Cerebellar cortex (tissue), 1 donor: ENCODE measurements at regions not wholly inside any gene's neighbourhood (a gene's known extent, or its start where the extent isn't known, plus 50 kb on each side); places are given as distances from the start of the nearest gene placed in this dataset.

Experiments
- DNase-seq: peaks from one replicate; pipeline ENCODE4 v3.0.0-alpha.2; 2015; ENCODE audit warnings: low spot score

DNA sequence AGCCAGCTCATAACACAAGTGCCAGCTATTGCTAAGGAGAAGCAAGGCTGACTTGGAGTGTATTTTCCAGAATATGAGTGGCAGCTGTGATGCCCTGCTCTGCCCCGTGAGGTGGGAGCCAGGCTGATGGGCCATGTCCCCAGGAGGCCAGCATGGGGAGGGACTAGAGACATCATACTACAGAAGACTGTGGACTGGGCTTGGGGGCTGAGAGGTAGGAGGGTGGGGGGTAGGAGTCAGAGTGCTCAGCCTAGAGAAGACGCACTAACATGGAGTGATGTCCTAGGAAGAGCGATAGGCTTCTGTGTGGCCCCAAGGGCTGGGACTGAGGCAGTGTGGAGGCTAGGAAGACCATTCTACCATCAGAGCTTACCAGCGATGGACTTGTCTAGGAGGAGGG is 143.7 kb downstream of the WSCD1 start:
- DNase-seq: no peak

DNA sequence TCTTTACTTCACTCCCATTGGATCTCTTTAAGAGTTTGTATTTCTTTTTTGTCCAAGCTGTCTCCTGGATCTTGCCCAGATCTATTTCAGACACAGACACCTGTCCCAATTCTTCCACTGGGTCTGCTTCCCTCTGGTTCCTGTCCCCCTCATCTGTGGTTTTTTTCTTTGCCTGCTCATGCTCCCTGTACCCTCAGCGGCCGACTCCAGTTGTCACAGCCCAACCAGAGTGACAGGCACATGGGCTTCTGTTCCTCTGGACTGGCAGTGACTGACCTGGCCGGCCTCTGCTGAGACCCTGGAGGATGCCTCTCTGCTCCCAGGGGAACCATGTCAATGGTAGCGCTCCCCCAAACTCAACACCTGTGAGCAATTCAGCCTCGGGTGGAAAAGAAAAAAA is 142.6 kb downstream of the WSCD1 start:
- DNase-seq: peak; percentile 3

DNA sequence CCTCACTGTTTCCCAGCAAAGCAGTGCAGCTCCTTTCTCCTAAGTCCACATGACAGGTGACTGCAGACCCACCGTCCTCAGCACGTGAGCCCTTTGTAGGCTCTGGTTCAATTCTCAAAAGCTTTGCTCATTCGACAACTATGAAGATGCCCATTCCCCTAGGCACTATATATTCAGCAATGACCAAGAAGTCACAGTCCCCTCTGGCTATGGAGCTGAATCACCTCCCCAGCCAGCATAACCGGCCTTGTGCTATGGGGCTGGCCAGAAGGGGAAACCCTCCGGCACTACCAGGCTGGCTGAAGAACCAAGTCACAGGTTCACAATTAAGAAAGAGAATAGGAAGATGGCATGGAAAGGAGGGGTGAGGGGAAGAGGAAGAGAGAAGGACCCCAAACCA is 139.7 kb downstream of the WSCD1 start:
- DNase-seq: no peak

DNA sequence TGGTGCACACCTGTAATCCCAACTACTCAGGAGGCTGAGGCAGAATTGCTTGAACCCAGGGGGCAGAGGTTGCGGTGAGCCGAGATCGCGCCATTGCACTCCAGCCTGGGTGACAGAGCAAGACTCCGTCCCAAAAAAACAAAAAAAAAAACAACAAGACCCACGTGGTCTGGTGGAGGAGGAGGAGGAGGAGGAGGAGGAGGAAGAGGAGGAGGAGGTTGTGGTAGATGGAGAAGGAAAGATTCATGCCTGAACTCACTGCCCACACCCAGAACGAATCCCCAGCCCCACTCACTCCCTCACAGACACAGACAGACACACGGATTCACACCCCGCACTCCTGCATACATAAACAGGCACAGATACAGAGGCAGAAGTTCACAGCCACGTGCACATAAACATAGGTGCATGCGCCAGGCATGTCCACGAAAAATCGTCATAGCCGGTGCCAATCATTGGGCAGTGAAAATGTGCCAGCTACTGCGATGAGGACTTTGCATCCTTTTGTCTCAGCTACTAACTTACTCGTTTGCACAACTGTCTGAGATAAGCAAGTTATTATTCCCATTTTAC is 138.5 kb downstream of the WSCD1 start:
- DNase-seq: no peak

DNA sequence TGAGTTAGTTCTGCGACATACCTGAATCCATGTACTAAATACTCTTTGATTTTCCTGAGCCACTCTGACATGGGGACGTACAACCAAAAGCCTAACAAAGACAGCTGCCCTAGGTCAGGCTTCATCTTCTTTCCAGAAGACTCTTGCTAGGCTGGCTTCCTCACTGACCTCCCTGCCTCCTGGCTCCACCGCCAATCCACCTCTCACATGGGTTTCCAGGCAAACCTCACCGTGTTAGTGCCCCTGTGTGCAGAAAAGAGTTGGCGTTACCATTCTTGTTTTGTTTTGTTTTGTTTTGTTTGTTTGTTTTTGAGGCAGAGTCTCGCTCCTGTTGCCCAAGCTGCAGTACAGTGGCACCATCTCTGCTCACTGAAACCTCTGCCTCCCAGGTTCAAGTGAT is 135.3 kb downstream of the WSCD1 start:
- no peak for DNase-seq

DNA sequence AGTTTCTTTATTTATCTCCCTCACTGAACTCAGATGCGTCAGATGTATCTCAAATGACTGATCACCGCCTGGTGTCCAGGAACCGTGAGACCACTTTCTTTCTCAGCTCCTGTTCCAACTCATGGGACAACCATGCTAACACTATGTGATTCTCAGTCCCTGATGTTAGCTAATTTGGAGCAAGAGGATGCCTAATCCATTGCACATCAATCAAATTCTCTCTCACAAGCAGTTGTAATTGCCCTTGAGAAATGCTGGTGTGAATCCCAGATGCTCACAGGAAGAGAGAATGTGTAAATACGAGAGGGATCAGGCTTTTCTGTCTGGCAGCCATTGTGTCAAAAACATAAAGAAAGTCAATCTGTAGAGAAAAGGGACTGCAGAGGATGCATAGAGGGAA is 134.9 kb downstream of the WSCD1 start:
- DNase-seq: no peak

DNA sequence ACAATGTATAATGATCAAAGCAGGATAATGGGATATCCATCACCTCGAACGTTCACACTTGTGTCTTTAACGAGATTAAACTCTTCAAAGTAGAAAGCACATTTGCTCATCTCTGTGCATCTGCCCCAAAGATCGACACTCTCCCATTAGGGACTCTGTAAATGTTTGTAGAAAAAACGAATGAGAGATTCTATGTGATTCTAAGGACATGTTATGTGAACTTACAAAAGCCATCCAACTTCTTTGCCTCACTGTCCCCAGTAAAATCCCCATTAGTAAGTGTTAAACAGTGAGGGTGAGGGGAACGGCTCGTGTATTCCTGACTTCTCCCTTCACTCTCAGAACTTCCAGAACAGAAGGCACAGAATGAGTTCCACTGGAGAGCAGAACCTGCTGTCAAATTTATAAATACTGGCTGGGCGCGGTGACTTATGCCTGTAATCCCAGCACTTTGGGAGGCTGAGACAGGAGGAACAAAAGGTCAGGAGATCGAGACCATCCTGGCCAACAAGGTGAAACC is 134.1 kb downstream of the WSCD1 start:
- DNase-seq: no peak

DNA sequence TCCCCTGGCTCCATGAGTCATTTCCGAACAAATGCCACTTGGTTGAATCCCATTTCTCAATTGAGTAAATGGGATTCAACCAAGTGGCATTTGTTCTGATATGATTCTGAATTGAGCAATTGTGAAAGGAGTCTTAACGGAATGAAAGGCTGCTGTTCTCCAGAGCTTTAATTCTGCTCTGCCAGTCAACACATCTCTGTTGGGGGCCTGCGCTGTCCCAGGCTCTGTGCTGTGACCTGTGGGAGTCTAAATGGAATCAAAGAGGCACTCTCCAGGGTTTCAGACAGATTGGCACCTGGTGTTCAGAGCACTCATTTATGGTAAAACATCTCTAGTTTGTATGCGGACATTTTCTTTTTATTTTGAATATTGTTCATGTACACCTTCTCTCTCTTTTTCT is 126.2 kb downstream of the WSCD1 start:
- no peak for DNase-seq

DNA sequence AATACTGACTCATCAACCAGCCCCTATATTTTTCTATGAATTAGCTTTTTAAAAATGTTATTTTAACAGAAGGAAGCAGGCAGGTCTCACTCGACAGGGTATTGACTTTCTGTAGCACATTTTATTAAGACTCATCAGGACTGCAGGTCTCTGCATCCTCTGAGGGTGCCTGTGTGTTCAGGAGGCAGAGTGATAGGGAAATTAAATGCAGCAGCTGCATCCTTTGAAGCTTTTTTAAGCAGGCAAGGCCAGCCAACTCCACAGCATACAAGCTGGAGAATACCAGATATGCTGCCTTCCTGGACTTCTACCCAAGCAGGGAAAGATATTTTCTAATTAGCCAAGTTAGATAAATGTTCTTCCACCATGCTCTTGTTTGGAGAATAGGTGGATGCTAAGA is 124.9 kb downstream of the WSCD1 start:
- no peak for DNase-seq

DNA sequence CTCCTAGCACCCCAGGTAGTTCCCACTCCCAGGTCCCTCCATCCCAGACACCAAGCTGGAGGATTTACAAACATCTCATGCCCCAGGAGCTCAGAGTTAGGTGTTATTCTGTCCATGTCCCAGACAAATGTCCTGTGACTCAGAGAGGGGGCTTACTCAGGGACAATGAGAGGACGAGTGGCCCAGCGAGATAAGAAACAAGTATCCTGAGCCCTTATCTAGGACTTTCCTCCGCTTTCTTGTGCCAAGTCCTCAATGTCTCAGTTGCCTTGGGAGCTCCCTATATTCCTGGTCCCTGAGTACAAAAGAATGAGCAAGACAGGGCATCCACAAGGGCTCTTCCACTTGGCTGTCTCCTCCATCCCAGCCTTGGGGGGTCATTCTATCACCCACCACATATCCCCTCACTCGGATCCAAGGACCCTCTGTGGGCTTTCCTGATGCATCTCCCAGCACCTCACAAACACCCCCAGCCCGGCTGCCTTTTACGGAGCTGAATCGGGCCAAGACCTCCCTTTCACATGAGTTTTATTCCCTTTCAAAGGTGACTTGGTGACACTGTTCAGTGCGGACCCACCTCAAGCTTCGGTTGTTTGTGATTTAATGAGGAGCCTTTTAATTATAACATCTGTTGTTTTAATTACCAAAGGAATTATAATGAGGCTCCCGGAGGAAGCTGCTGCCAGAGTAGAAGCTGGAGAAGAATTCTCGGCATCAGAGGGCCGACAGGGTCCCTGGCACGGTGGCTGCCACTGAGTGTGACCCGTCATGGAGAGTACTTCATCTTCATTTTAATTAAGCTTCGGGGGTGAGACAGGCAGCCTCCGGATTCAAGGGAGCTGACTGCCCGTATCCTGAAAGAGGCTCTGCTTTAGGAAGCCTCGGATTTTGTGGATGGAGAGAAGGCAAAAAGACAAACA is 121.5 kb downstream of the WSCD1 start:
- DNase-seq: no peak

DNA sequence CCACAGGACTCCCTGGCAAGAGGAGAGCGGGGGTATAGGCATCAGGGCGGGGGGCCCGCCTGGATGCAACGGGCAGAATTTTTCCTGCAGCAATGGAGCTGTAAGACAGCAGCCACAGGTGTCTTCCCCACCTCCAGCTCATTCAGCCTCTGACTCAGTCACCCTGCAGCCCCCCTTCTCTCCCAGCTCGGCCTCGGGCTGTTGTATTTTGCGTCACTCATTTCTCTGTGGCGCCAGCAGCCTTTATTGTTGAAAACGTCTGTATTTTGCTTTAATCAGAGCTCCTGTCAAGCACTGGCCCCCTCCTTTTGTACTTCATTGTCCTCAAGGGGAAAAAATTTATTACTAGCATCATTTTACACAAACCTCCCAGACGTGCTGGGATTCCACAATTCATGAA is 117.7 kb downstream of the WSCD1 start:
- DNase-seq: no peak

DNA sequence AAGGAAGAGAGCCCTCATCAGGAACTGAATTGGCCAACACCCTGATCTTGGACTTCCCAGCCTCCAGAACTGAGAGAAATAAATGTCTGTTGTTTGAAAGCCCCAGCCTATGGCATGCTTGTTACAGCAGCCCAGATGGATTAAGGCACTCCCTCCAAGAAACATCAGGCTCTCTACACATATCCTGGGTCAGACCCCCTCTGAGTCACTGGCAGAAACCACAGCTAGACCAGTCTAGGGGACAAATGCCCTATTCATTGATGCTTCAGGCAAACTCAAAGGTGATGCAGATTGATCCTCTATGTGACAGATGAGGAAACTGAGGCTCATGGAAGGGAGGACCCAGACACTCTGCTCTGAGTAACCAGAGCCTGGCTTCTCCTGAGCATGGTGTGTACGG is 116.8 kb downstream of the WSCD1 start:
- DNase-seq: no peak

DNA sequence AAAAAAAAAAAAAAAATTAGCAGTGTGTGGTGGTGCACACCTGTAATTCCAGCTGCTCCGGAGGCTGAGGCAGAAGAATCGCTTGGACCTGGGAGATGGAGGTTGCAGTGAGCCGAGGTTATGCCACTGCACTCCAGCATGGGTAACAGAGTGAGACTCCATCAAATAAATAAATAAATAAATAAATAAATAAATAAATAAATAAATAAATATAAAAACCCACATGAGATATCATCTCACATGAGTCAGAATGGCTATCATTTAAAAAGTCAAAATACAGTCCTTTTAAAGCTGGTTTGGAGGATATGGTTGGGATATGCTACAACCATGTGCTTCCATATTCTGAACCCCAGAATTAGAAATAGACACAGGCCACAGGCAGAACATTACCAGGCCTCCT is 114.3 kb downstream of the WSCD1 start:
- no peak for DNase-seq

DNA sequence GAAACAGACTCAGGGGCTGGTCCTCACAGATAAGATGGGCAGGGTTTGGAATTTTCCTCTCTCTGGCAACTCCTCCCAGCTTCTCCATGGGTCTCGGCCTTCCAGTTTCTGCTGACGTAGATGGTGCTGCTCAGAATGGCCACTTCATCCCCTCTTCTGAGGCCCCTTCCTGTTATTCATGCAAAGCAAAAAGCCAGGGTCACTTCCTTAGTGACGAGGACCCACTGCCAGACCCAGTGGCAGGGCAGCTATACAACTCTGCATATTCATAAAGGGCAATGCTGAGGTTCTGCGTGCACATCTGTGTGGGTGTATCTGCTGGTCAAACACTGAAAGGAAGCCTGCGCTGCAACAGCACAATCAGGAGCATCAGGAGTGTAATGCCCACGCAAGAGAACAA is 108.8 kb downstream of the WSCD1 start:
- DNase-seq: no peak

DNA sequence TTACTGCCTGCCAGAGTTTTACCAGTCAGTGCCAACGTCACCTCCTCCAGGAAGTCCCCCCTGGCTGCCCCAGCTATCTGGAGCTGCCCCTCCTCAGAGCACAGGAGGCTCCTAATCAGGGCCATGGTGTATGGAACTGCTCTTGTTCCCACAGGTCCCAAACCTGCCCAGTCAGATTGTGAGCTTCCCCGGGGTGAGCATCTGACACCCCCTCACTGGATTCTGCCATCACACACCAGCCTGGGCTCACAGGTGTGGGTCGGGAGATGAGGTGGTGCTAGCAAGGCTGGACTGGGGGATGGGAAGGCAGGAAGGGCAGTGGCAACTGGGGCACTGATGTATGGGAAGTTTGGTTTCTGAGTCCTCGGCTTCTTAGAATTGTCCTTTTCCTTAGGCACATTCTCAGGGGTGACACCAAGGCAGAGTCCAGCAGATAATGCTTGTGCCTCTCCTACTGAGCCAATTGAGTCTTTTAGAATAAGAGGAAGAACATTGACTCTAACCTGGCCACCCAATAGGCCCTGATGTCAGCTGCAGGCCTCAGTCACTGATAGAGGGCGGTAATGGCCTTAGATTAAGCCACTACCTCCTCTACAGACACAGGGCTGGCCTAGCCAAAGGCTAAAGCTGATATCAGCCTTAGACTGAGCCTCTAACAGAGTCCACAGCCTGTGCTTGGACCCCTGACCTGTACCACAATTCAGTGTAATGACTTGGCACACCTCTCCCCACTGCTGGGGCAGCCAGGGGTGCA is 107.9 kb downstream of the WSCD1 start:
- no peak for DNase-seq
